Upper lobe of right lung (tissue), 1 donor: ENCODE measurements at regions not wholly inside any gene's neighbourhood (a gene's known extent, or its start where the extent isn't known, plus 50 kb on each side); places are given as distances from the start of the nearest gene placed in this dataset.

ENCODE experiments used
- ATAC-seq: fragments of 200-7000 bp; cut with Tn5 transposase; one replicate; pipeline ENCODE4 v1.9.1; 2020; ENCODE audit warnings: mild to moderate bottlenecking, moderate library complexity
- DNase-seq: peaks from one replicate; pipeline ENCODE4 v3.0.0-alpha.2; 2020
- H3K27ac ChIP-seq: fragments of 200-600 bp; one replicate; pipeline ENCODE4 v1.8.0; 2022
- H3K27me3 ChIP-seq: fragments of 200-600 bp; one replicate; pipeline ENCODE4 v1.8.0; 2022; ENCODE audit warnings: mild to moderate bottlenecking
- H3K36me3 ChIP-seq: fragments of 200-600 bp; one replicate; pipeline ENCODE4 v1.8.0; 2022
- H3K4me1 ChIP-seq: fragments of 200-600 bp; one replicate; pipeline ENCODE4 v1.8.0; 2022
- H3K4me3 ChIP-seq: fragments of 200-600 bp; one replicate; pipeline ENCODE4 v1.8.0; 2022; ENCODE audit warnings: mild to moderate bottlenecking
- H3K9me3 ChIP-seq: fragments of 200-600 bp; one replicate; pipeline ENCODE4 v1.8.0; 2022
- CTCF ChIP-seq: fragments of 200-600 bp; IDR thresholded peaks from one replicate; pipeline ENCODE4 v1.8.0; 2022; ENCODE audit warnings: antibody characterized with exemption
- intact Hi-C: fragments of 100-400 bp; cut with DNase I; formaldehyde crosslinking; loops from one replicate; pipeline ENCODE4 v1.11.0; 2022
- donor health status: DM: no; HTN: yes; CAD: no; lungs with severe emphysema.

DNA sequence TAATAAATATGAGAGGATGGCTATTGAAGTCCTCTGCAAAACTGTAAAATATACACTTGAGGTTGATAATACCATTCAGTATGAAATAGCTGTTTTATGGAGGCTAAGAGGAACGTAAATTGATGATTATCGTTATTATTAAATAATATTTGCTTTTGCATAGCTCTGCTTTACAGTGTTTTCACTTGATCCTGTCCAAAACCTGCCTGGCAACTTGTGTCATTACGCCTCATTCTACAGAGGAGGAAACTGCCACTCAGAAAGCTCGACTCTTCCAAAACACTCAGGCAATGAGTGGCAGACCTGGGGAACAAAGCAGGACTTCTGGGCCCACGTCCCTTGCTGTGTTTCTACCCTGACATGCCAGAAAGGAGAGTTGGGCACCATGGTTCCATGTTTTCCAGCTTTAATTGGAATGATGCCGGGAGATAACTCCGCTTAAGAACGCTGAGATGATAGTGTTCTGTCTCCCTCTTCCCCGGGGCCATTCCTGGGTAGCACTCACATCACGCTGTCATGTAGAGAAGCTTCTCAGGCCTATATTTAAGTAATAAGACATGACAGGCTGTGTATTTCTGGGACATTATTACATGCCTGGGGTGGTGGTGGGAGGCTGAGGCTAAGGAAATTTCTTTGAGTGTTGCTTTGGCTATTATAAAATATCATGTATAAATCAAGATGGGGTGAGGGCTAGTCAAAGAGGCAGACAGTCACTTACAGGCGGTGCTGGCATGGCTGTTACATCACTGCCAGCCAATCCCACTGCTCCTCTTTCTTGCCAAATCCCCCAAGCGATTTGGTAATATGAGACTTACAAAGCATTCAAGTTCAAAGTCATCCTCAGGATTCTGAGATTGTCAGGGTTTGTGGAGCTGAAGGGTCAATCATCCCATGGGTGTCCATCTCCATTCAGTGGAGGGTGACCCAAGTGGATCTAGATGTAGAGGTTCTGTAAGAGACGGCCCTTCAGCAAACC, 501.7 kb downstream of the INSC start:
- H3K27ac ChIP-seq, result no peak overlapping the region
- no peaks in the 10 kb centered on the region for H3K9me3 ChIP-seq
- H3K4me3 ChIP-seq, result no peak overlapping the region
- H3K36me3 ChIP-seq, result no peaks in the 10 kb centered on the region
- intact Hi-C loops, result no loop called here
- DNase-seq, result no peak
- TF ChIP-seq CTCF, result no peak
- ATAC-seq, result no peak
- no peaks in the 10 kb centered on the region for H3K4me1 ChIP-seq
- no peaks in the 10 kb centered on the region for H3K27me3 ChIP-seq

- intact Hi-C loops, result no loop called here
- Histone ChIP-seq H3K9me3 (no peaks in the 10 kb centered on the region), H3K4me1 (no peaks in the 10 kb centered on the region), H3K27ac (no peak overlapping the region), H3K27me3 (no peaks in the 10 kb centered on the region), H3K36me3 (no peaks in the 10 kb centered on the region), H3K4me3 (no peak overlapping the region)
- DNase-seq, result no peak
- no peak for TF ChIP-seq CTCF
- ATAC-seq, result no peak
Observed at GRCh38 chr11:15617126-15617525, 502.4 kb downstream of the INSC start.

DNA sequence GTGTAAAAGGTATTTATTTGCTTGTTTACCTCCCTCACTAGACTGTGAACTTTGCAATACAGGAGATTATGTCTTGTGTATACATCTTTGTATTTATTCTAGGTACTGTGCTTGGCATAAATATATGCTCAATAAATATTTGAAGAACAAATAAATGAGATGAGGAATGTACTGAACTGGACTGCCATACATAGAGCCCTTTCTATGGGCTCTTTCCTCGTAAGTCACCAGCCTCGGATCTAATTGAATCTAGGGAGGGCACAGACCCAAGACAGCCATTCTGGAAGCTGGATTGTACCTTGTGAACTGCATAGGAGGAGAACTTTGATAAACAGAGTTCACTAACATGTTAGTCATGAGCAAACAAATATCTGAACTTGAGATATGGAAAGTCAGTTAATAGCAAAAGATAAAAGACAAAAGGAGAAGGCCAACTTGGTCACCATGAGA, 503.9 kb downstream of the INSC start:
- TF ChIP-seq CTCF, result no peak
- Histone ChIP-seq H3K27ac (no peak overlapping the region), H3K27me3 (no peaks in the 10 kb centered on the region), H3K4me3 (no peak overlapping the region), H3K36me3 (no peaks in the 10 kb centered on the region), H3K4me1 (no peaks in the 10 kb centered on the region), H3K9me3 (no peaks in the 10 kb centered on the region)
- no peak for ATAC-seq
- intact Hi-C loops, result no loop called here
- no peak for DNase-seq

DNA sequence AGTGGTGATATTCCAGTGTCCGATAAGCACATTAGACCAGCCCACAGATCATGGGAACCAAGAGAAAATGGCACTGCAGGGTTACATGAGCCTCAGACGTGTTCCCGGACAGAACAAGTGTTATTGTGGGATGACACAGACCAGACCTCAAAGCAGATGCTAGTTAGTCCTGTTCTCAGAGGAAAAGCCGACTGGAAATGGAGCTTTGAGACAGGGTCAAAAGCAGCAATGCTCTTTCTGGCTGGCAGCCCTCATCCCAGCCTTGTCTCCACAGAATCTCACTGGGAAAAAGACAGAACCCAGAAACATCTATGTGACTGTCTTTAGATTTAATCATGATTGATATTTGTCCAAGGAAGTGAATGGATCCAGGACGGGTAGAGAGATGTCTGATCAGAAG, 506.8 kb downstream of the INSC start:
- Histone ChIP-seq H3K36me3 (no peaks in the 10 kb centered on the region), H3K27ac (no peak overlapping the region), H3K4me3 (no peak overlapping the region), H3K27me3 (no peaks in the 10 kb centered on the region), H3K4me1 (no peaks in the 10 kb centered on the region), H3K9me3 (no peaks in the 10 kb centered on the region)
- DNase-seq (no peak), ATAC-seq (no peak)
- no peak for TF ChIP-seq CTCF
- intact Hi-C loops, result no loop called here

DNA sequence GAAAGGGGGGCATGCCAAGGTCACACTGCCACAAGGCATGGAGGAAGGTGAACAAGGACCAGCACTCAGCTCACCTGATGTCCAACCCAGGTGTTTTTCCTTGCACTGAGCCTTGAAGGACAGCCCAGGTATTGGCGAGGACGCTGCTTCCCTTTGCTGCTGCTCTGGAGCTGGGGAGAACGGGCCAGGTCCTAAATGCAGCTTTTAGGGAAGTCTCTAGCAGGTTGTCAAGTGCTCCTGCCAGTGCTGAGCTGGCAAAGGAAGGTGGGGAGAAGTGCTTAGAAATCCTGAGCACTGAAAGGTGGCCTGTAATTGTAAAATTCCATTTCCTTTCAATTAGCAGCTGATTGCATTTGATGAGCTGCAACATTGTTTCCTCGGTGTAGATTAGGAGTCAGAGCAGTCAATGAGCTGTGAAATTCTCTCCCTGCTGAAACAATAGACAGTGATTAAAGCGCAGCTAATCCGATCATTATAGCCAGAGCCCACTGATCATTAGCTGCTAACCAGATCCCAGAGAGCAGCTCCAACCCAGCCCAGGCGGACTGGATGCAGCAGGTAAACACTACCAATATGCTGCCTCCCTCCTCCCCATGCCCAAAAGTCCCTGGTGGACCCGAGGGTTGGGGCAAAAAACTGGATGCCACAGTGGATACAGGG, 507.6 kb downstream of the INSC start:
- no peaks in the 10 kb centered on the region for H3K27me3 ChIP-seq
- DNase-seq (no peak), ATAC-seq (no peak)
- H3K9me3 ChIP-seq, result no peaks in the 10 kb centered on the region
- no peak overlapping the region for H3K27ac ChIP-seq
- TF ChIP-seq CTCF, result no peak
- no peak overlapping the region for H3K4me3 ChIP-seq
- intact Hi-C loops, result no loop called here
- no peaks in the 10 kb centered on the region for H3K36me3 ChIP-seq
- no peaks in the 10 kb centered on the region for H3K4me1 ChIP-seq
